Upper lobe of right lung (tissue), 1 donor: ENCODE measurements at regions not wholly inside any gene's neighbourhood (a gene's known extent, or its start where the extent isn't known, plus 50 kb on each side); places are given as distances from the start of the nearest gene placed in this dataset.
"Not testable (repeated sequence)": the region's sequence is repeated elsewhere in the genome, so short reads cannot be mapped to it uniquely, and the experiment has no call there.

Experiments used
- ATAC-seq: fragments of 200-7000 bp; cut with Tn5 transposase; one replicate; pipeline ENCODE4 v1.9.1; 2020; ENCODE audit warnings: mild to moderate bottlenecking, moderate library complexity
- DNase-seq: peaks from one replicate; pipeline ENCODE4 v3.0.0-alpha.2; 2020
- H3K27ac ChIP-seq: fragments of 200-600 bp; one replicate; pipeline ENCODE4 v1.8.0; 2022
- H3K27me3 ChIP-seq: fragments of 200-600 bp; one replicate; pipeline ENCODE4 v1.8.0; 2022; ENCODE audit warnings: mild to moderate bottlenecking
- H3K36me3 ChIP-seq: fragments of 200-600 bp; one replicate; pipeline ENCODE4 v1.8.0; 2022
- H3K4me1 ChIP-seq: fragments of 200-600 bp; one replicate; pipeline ENCODE4 v1.8.0; 2022
- H3K4me3 ChIP-seq: fragments of 200-600 bp; one replicate; pipeline ENCODE4 v1.8.0; 2022; ENCODE audit warnings: mild to moderate bottlenecking
- H3K9me3 ChIP-seq: fragments of 200-600 bp; one replicate; pipeline ENCODE4 v1.8.0; 2022
- intact Hi-C: fragments of 100-400 bp; cut with DNase I; formaldehyde crosslinking; loops from one replicate; pipeline ENCODE4 v1.11.0; 2022
- TF ChIP-seq, protein P1 (sequence below): fragments of 200-600 bp; IDR thresholded peaks from one replicate; pipeline ENCODE4 v1.8.0; 2022; ENCODE audit warnings: antibody characterized with exemption
- donor health status: DM: no; HTN: yes; CAD: no; lungs with severe emphysema.

DNA sequence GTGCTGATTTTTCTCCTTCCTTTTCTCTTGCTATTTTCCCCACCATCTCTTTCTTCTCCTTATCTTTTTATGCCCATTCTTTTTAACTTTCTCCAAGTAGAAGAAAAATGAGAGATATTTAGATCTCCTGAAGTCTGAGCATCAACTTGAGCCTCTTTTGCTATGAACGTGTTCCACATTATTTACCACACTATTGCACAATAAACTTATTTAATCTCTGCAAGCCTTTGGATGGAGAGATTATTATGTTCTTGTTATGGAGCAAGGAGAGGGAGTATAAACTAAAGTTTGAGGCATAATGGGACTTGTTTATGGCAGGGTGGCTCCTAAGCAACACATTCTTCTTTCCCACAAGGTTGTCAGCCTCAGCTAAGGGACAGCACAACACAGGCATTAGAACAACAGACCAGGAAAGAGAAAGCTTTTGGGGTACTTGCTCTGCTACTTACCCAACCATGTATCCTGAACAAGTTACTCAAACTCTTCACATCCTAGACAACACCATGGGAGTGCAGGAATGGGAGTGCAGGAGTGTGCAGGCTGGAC is 365.5 kb upstream of the BOD1L1 start:
- TF ChIP-seq, protein P1, sequence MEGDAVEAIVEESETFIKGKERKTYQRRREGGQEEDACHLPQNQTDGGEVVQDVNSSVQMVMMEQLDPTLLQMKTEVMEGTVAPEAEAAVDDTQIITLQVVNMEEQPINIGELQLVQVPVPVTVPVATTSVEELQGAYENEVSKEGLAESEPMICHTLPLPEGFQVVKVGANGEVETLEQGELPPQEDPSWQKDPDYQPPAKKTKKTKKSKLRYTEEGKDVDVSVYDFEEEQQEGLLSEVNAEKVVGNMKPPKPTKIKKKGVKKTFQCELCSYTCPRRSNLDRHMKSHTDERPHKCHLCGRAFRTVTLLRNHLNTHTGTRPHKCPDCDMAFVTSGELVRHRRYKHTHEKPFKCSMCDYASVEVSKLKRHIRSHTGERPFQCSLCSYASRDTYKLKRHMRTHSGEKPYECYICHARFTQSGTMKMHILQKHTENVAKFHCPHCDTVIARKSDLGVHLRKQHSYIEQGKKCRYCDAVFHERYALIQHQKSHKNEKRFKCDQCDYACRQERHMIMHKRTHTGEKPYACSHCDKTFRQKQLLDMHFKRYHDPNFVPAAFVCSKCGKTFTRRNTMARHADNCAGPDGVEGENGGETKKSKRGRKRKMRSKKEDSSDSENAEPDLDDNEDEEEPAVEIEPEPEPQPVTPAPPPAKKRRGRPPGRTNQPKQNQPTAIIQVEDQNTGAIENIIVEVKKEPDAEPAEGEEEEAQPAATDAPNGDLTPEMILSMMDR: no peak
- intact Hi-C loops: no loop called here
- H3K27me3 ChIP-seq: no peaks in the 10 kb centered on the region
- H3K4me1 ChIP-seq: peaks cover 2% of the 10 kb centered on the region
- H3K36me3 ChIP-seq: no peaks in the 10 kb centered on the region
- no peak overlapping the region for H3K27ac ChIP-seq
- ATAC-seq (no peak), DNase-seq (no peak)
- H3K9me3 ChIP-seq: no peaks in the 10 kb centered on the region
- H3K4me3 ChIP-seq: no peak overlapping the region

DNA sequence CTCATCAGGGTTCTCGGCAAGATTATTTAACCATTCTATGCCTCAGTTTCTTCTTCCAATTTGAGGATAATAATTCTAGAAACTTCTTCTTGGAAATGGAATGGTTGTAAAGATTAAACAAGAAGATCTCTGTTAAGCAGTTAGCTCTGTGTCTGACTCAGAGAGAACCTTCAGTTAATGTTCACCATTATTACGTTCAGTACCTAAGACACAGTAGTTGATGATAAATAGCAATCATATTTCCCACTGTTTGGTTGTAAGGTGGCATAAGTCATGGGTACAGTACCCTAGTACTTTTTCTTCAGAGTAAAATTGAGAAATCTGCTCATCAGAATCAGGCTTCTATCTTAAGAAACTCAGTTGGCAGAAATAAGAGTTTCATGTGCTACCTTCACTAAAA is 366.5 kb upstream of the BOD1L1 start:
- intact Hi-C loops: no loop called here
- ATAC-seq: no peak
- DNase-seq: no peak
- H3K36me3 ChIP-seq: no peaks in the 10 kb centered on the region
- no peak overlapping the region for H3K27ac ChIP-seq
- no peaks in the 10 kb centered on the region for H3K9me3 ChIP-seq
- peaks cover 2% of the 10 kb centered on the region for H3K4me1 ChIP-seq
- H3K4me3 ChIP-seq: no peak overlapping the region
- no peaks in the 10 kb centered on the region for H3K27me3 ChIP-seq
- TF ChIP-seq, protein P1: no peak

DNA sequence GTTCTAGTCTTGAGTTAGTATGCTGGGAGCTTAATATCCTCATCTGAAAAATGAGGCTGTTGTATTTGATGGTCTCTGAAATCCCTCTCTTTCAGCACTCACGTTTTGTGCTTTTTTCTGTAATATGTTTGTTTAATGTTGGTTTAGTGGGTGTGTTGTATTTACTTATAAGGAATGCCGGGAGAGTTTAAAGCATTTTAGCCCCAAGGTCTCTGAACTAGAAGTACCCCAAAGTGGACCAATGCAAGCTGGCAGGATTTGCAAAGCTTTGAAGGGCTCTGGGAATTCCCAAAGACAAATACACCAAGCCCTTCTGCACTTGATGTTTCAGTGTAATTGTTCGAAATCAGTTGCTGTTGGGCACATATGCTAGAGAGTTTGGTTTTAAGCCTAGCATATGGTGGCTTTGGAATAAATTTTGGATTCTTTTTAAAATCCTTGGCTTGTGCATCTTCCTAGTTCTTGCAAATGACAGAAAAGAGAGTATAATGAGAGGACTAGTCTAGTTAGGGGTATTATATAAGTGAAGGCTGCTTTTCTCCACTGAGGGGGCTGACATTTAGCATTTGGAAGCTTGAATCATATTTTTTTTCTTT is 371.4 kb upstream of the BOD1L1 start:
- H3K4me3 ChIP-seq: no peak overlapping the region
- H3K27me3 ChIP-seq: no peaks in the 10 kb centered on the region
- H3K27ac ChIP-seq: no peak overlapping the region
- H3K4me1 ChIP-seq: no peaks in the 10 kb centered on the region
- DNase-seq: no peak
- TF ChIP-seq, protein P1: no peak
- intact Hi-C loops: no loop called here
- H3K9me3 ChIP-seq: peaks cover 4% of the 10 kb centered on the region
- no peak for ATAC-seq
- H3K36me3 ChIP-seq: no peaks in the 10 kb centered on the region

DNA sequence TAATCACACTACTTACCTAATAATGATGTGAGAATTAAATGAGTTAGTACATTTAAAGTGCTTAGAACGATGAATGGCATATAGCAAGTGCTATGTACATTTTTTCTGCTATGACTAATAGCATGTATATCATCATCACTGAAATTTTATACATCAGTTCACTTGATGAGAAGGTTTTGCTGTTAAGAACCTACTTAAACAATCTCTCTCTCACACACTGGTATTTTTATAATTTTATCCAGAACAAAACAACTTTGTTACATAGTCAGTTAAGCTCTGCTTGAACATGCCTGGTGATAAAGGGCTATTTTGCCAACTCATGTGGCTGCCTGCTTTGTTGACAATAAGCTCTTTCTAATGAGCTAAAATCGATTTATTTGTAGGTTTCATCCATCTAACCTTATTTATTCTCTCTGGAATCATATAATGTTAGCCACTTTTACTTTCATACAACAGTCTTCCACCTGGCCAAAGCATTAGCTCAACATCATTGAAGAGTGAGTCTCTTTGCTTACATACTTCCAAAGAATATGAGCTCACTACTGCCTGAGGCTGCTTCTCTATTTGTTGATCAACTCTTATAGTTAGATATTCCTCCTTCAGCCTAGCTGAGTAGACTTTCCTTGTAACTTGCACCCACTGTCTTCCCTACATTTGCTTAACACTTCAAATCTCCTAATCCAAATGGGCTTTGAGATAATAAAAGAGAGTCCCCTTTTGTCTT is 372.7 kb upstream of the BOD1L1 start:
- Histone ChIP-seq H3K4me1 (no peaks in the 10 kb centered on the region), H3K27me3 (no peaks in the 10 kb centered on the region), H3K27ac (no peak overlapping the region), H3K36me3 (no peaks in the 10 kb centered on the region), H3K9me3 (peaks cover 4% of the 10 kb centered on the region), H3K4me3 (no peak overlapping the region)
- ATAC-seq (no peak), DNase-seq (no peak)
- TF ChIP-seq, protein P1: no peak
- intact Hi-C loops: no loop called here

DNA sequence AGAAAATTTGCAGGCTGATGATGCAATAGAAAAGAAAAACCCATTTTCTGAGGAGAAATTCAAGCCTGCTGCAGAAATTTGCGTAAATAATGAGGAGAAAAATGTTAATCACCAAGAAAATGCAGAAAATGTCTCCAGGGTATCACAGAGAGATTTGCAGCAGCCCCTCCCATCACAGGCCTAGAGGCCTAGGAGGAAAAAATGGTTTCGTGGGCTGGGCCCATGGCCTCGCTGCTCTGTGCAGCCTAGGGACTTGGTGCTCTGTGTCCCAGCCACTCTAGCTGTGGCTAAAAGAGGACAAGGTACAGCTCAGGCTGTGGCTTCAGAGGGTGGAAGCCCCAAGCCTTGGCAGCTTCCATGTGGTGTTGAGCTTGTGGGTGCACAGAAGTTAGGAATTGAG is 374.8 kb upstream of the BOD1L1 start:
- H3K4me1 ChIP-seq, DNase-seq, H3K27ac ChIP-seq, ATAC-seq, H3K9me3 ChIP-seq, H3K27me3 ChIP-seq, H3K36me3 ChIP-seq, H3K4me3 ChIP-seq, intact Hi-C loops: not testable (repeated sequence)

DNA sequence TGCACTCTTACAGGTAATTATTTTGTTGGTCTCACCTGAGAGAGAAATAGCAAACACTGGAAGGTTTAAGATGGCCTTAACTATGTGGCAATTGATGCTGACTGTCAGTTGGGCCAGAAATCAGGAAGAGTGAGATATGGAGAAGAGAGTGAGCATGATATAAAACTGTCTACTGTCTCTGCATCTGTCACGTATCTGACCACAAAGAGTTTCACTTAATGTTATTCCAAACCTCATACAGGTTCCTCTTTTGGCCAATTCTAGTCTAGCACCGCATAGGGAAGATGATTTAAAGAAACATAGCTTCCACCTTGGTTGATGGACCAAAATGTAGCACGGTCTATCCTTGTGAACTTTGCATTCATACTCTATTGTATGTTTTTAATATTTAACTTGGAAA is 381.0 kb upstream of the BOD1L1 start:
- DNase-seq (no peak), ATAC-seq (no peak)
- Histone ChIP-seq H3K4me3 (no peak overlapping the region), H3K9me3 (no peaks in the 10 kb centered on the region), H3K4me1 (no peaks in the 10 kb centered on the region), H3K27ac (no peak overlapping the region), H3K27me3 (no peaks in the 10 kb centered on the region), H3K36me3 (no peaks in the 10 kb centered on the region)
- TF ChIP-seq, protein P1: no peak
- intact Hi-C loops: no loop called here
